ENCODE measurements at regions not wholly inside any gene's neighbourhood (a gene's known extent, or its start where the extent isn't known, plus 50 kb on each side); places are given as distances from the start of the nearest gene placed in this dataset.

GRCh38 chr2:160921386-160921964 is 238.8 kb upstream of the TANK start:
- no peaks in the 10 kb centered on the region for H4K20me1 ChIP-seq (replicated peaks; ENCODE audit: insufficient read depth)
- Mint-ChIP-seq H3K9me3 (no peaks in the 10 kb centered on the region; the same call in 2 of the 3 replicates), H3K27me3 (ENCODE audit: insufficient read depth, low read depth, poor library complexity) (peaks cover 7% of the 10 kb centered on the region), H3K4me1 (peaks cover 37% of the 10 kb centered on the region), H3K27ac (no peak overlapping the region), H3K4me3 (no peak overlapping the region), H3K36me3 (ENCODE audit: low read depth) (peaks cover 12% of the 10 kb centered on the region; the same call in 2 of the 3 replicates)
- H3K4me1 ChIP-seq (ENCODE audit: insufficient read depth) = peaks cover 29% of the 10 kb centered on the region
- no peak overlapping the region for H3K27ac ChIP-seq (ENCODE audit: low read depth)
- H2AFZ ChIP-seq = peak overlapping the region; percentile 87; the same call in 1 of the 2 replicates
- ATAC-seq (no peak), DNase-seq (ENCODE audit: low spot score) (no peak)
- H3K9me2 ChIP-seq (ENCODE audit: insufficient read depth) = no peaks in the 10 kb centered on the region; the same call in 1 of the 2 replicates
- no peaks in the 10 kb centered on the region for H3K36me3 ChIP-seq (ENCODE audit: insufficient read depth)
- no peaks in the 10 kb centered on the region for H3K79me2 ChIP-seq (replicated peaks; ENCODE audit: insufficient read depth)
- no peaks in the 10 kb centered on the region for H3F3A ChIP-seq (replicated peaks; ENCODE audit: low read depth)
- TF ChIP-seq STAT1 (IDR thresholded peaks at IDR 0.05; ENCODE audit: unreplicated experiment) (no peak), ETS1 (IDR thresholded peaks at IDR 0.05) (no peak), ZNF114 (CRISPR knock-in tag; IDR thresholded peaks at IDR 0.05) (no peak), EZH2 (IDR thresholded peaks at IDR 0.05; ENCODE audit: low read depth, unreplicated experiment) (no peak), ZNF331 (CRISPR knock-in tag; IDR thresholded peaks at IDR 0.05; ENCODE audit: low read depth) (no peak), CREB1 (CRISPR knock-in tag; IDR thresholded peaks at IDR 0.05; ENCODE audit: low read depth) (no peak), NANOG (IDR thresholded peaks at IDR 0.05; ENCODE audit: borderline replicate concordance) (no peak), CTCF (conservative IDR thresholded peaks at IDR 0.05; ENCODE audit: low read depth in 2 of 2) (no peak), POLR2AphosphoS5 (IDR thresholded peaks at IDR 0.05; ENCODE audit: low read depth) (no peak), ZNF462 (CRISPR knock-in tag; IDR thresholded peaks at IDR 0.05) (no peak), EZH2phosphoT487 (IDR thresholded peaks at IDR 0.05; ENCODE audit: unreplicated experiment) (no peak), REST (IDR thresholded peaks at IDR 0.05; ENCODE audit: unreplicated experiment) (no peak), JUNB (IDR thresholded peaks at IDR 0.05; ENCODE audit: unreplicated experiment) (no peak)
- no peak overlapping the region for H3K4me2 ChIP-seq
- no peak overlapping the region for H3K4me3 ChIP-seq
- H3K27me3 ChIP-seq (ENCODE audit: insufficient read depth) = peaks cover under 1% of the 10 kb centered on the region; the same call in 1 of the 2 replicates
